ENCODE measurements at regions not wholly inside any gene's neighbourhood (a gene's known extent, or its start where the extent isn't known, plus 50 kb on each side); places are given as distances from the start of the nearest gene placed in this dataset.
"Not testable (repeated sequence)": the region's sequence is repeated elsewhere in the genome, so short reads cannot be mapped to it uniquely, and the experiment has no call there.

DNA sequence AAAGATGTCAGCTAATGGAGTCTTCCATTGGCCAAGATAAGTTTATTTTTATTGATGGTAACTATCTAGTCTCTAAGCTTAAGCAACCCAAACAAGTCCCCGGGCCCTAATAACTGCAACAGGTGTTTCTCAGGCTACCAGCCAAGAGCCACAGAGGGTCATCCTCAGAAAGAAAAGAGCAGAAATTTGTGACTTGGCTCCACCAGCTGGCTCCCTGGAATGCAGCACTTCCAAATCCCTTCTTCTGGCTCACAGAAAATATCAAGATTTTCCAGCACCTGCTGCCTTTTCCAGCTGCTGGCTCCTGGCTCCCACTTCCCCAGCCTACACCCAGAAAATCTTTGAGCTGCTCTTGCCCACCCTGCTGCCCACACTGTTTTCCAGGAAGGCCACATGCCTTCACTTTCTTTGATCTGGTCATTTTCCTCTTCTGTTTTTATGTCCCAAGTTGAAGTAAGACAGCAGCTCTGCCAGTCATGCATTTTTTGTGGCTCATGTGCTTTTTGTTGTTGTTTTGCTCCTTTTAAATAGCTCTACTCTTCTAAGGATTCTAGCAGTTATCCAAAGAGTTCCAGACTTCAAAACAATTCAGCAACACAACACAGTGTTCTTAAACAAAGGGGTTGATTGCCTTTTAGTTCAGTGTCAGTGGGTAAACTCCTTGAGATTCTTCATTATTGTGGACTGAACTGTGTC, 151.0 kb upstream of the SMLR1 start:
- ATAC-seq: no peak

DNA sequence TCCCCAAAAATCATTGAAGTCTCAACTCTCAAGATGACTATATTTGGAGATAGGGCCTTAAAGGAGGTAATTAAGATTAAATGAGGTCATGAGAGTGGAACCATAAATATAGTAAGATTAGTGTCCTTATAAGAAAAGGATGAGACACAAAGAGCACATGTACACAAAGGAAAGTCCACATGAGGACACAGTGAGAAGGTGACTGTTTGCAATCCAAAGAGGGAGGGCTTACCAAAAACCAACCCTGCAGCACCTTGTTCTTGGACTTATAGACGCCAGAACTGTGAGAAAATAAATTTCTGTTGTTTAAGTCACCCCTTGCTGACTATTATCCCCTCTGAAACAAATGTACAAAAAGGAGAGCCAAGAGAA, 150.4 kb upstream of the SMLR1 start:
- ATAC-seq: no peak

DNA sequence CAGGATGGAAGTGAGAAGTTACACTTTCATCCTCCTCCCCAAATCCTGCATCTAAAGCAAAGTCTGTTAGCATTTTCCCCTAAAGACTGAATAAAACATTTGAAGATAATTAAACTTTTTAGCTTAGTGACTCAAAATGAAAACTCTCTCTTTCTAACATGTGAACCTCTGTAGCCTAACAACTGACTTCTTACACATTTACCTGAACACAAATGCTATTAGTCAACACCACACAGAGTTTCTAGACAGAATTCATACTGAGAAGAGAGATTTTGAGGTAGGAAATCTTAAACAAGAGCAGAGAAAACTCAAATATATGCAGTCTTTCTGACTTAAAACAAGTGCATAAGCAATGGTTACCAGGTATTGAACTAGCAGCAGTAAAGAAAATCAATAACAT, 149.9 kb upstream of the SMLR1 start:
- ATAC-seq: peak; percentile 30 to 35

DNA sequence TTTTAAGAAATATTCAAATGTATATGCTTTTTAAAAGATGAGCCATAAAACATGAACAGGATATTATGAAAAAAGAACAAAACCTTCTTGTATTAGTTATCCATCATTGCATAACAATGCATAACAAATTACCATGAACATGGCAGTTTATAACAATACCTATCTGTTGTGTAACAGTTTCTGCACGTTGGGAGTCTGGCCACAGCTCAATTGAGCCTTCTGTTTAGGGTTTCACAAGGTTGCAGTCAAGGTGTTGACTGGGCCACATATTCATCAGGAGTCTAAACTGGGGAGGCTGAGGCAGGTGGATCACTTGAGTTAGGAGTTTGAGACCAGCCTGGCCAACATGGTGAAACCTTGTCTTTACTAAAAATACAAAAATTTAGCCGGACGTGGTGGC, 149.4 kb upstream of the SMLR1 start:
- no peak for ATAC-seq

DNA sequence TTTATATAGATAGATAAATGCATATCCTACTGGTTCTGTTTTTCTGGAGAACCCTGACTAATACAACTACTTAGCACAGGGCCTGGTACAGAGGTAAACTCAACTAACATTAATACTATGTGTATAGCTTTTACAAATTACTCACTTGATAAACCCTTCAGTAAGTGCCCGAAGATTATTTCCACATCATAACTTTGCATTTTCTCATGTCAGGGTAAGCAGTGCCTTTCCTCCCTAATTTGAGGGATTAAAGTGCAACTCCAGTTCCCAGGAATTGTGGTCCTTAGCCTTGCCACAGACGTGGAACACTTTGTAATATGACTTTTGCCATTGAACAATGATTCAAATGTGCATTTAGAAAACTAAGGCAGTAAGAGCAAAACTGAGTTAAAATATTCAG, 147.5 kb upstream of the SMLR1 start:
- ATAC-seq: no peak

- no peak for ATAC-seq
Observed at GRCh38 chr6:130680116-130680515, 147.1 kb upstream of the SMLR1 start.

- no peak for ATAC-seq
Observed at GRCh38 chr6:130681028-130681427, 146.2 kb upstream of the SMLR1 start.

GRCh38 chr6:130682066-130682465, 145.1 kb upstream of the SMLR1 start:
- ATAC-seq: no peak

- ATAC-seq: no peak
Observed at GRCh38 chr6:130683761-130684517, 143.3 kb upstream of the SMLR1 start.

DNA sequence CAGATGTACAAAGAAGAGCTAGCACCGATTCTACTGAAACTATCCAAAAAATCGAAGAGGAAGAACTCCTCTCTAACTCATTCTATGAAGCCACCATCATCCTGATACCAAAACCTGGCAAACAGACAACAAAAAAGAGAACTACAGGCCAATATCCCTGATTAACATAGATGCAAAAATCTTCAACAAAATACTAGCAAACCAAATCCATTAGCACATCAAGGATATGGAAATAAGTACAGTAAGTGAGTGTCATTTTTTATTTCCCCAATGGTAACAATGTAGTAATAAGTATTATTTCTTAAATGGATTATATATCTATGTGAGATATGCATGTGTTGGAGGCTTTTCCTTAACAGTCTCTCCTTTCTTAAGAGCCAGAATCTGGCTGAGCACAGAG, 134.5 kb upstream of the SMLR1 start:
- no peak for ATAC-seq

- peak; percentile 57 to 59 for ATAC-seq
Observed at GRCh38 chr6:130693944-130694343, 133.3 kb upstream of the SMLR1 start.

DNA sequence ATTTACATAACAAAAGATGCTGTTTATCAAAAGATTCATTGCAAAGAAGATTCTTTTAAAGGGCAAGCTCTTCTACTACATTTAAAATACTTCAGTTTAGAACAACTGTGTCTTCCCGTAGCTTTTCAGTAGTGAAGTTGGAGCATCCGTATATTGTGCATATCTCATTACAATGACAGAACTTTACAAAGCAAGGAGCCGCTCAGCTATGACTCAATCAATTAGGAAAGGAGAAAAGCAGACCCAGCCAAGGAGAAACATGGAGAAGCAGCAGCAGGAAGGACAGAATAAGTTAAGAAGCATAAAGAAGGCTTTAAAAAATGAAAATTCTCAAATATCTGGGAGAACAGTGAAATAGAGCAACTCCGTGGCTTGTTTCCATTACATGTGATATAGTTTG, 132.6 kb upstream of the SMLR1 start:
- ATAC-seq: no peak

DNA sequence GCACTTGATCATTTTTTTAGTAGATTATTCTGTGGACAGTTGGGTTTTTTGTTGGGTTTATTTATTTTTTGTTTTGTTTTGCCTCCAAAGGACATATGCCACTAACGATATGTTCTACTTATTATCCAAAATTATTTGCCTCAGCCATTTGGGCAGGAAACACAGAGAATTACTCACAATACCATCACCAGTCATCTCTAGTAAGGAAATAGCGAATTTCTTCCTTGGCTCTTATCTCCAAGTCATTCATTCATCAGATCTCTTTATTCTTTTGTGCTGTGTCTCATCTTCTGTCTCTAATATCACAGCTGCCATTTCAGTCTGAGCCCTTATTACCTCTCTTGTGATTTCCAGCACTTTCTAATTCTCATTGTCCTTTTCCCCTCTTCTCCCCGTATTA, 130.4 kb upstream of the SMLR1 start:
- ATAC-seq: no peak

DNA sequence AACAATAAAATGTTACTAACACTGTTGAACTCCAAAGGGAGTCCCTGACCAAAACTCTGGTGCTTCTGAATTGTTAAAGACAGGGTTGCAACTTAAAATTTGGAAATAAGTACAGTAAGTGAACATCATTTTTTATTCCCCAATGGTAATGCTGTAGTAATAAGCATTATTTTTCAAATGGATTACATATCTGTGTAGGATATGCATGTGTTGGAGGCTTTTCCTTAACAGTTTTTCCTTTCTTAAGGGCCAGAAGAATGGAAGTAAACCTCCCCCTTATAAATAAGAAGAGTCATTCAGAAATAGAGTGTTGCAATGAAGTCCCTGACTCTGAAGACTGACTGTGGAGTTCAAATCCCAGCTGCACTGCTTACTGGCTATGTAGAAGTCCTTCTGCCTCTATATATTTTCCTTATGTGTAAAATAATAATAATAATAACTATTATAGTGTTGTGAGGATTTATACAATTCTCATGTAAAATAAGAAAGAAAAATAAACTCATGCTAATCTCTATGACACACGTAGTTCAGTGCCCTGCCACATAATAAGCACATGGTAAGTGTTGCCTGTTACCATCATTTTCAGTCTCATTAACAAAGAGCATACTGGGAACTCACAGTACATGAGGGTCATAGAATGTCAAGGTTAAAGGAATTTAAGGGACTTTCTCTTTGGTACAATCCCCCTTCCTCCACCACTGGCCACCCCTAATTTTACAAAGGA, 129.8 kb upstream of the SMLR1 start:
- ATAC-seq: peak; percentile 52 to 61

GRCh38 chr6:130697995-130698535, 129.1 kb upstream of the SMLR1 start:
- peak; percentile 77 to 79 for ATAC-seq

DNA sequence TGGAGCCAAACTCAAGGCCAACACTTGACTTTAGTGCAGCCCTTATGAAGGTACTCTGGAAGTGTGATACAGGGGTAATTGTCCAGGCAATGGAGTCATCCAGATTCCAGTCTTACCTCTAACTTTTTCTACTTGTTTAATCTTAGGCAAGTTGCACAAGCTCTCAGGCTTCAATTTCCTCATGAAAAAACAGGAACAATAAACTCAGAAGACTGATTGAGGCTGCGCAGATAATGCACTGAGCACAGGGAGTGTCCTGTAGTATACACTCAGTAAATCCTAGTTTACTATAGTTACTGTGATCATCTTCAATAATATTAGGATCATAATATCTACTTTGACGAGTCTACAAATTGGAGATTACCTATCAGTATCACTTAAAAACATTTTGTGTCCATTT, 127.5 kb upstream of the SMLR1 start:
- ATAC-seq: no peak

GRCh38 chr6:130700397-130700796, 126.8 kb upstream of the SMLR1 start:
- no peak for ATAC-seq

GRCh38 chr6:130708338-130708737, 118.9 kb upstream of the SMLR1 start:
- no peak for ATAC-seq

- not testable (repeated sequence) for ATAC-seq
Observed at GRCh38 chr6:130711641-130712040, 115.6 kb upstream of the SMLR1 start.

DNA sequence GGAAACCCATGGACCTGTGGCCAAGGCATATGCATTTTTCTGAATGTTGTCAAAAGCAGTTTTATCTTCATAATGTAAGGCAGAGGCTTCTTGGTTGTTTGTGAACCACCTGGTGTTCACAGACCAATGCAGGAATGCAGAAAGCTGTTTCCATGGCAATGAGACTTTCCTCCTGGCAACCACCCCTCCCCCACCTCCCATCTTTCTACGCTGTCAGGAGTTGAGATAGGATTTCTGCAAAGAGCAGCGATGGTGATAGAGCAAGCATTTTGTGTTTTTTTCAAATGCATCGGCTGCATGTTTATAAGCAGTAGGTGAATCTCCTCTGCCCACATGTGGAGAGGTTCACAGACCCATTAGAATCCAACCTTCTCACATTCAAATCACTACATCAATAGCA, 114.1 kb upstream of the SMLR1 start:
- ATAC-seq: no peak

DNA sequence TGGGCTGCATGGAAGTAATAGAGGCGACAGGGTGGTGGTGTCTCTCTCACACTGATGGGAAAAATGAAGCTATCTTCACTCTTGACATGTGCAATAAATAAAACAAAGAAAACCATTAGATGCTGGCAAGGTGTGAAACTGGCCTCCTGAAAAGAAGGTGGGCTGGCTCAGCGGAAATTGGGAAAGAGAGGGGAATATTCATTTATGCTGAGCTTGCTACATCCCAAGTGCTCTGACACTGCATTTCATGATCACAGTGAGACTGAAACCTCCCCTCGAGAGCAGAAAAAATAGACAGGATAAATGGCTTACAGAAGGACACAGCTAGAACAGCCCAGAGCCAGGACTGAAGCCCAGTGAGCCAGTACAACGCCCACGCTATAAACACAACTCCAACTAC, 112.1 kb upstream of the SMLR1 start:
- ATAC-seq: no peak

DNA sequence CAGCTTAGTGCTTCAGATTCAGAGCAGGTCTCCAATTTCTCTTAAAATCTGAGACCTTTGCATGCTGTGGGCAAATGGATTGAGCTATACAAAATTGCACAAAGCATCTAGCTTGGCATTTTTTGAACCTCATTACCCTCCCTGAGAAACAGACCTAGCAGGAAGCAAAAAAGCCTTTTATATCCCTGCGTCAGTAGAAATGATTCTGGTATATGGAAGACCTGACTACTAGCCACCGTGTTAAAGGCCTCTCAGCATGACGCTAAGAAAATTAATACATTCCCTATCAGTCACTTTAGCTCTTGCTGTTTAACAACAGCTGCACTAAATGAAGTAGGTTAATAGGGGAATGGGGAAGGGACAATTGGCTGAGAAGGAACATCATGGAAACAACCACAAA, 110.7 kb upstream of the SMLR1 start:
- ATAC-seq: no peak

- ATAC-seq: no peak
Observed at GRCh38 chr6:130717657-130718056, 109.5 kb upstream of the SMLR1 start.
